G401 (cell line): ENCODE measurements at regions not wholly inside any gene's neighbourhood (a gene's known extent, or its start where the extent isn't known, plus 50 kb on each side); places are given as distances from the start of the nearest gene placed in this dataset.
"Not testable (repeated sequence)": the region's sequence is repeated elsewhere in the genome, so short reads cannot be mapped to it uniquely, and the experiment has no call there.

Experiments used
- DNase-seq: peaks from one replicate; pipeline ENCODE4 v3.0.0-alpha.2; 2015; ENCODE audit warnings: low spot score
- in situ Hi-C: cut with HindIII; loops from 2 replicates; pipeline ENCODE4 v1.10.0; 2016; ENCODE audit warnings: low sequenced_read_pairs, mixed read lengths

DNA sequence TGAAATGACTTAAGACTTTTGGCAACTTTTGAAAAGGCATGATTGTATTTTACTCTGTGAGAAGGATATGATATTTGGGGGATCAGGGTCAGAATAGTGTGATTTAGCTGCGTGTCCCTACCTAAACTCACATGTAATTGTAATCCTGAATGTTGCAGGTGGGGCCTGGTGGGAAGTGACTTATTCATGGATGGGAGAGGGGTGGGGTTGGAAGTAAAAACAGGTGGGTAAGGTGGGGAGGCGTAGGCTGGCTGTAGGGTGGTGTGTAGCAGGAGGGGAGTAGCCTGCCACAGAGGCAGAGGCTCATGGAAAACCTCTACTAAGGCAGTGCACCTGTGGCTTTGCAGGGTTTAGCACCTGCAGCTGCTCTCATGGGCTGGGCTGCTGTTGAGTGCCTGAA is 584.2 kb downstream of the CWH43 start:
- in situ Hi-C loops, DNase-seq: not testable (repeated sequence)

DNA sequence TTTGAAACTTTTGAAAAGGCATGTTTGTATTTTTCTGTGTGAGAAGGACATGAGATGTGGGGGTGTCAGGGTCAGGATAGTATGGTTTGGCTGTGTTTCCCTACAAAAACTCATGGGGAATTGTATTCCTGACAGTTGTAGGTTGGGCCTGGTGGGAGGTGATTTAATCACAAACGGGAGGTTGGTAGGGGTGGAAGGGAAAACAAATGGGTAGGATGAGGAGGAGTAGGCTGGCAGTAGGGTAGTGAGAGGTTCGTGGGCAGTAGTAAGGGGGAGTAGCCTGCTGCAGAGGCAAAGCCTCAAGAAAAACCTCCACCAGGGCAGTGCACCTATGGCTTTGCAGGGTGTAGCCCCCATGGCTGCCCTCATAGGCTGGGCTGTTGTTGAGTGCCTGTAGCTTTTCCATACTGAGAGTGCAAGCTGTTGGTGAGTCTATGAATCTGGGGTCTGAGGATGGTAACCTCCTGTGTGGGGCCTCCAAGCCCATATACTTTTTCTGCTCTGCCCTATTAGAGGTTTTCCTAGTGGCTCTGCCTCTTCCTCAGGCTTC is 587.7 kb downstream of the CWH43 start:
- DNase-seq, in situ Hi-C loops: not testable (repeated sequence)

DNA sequence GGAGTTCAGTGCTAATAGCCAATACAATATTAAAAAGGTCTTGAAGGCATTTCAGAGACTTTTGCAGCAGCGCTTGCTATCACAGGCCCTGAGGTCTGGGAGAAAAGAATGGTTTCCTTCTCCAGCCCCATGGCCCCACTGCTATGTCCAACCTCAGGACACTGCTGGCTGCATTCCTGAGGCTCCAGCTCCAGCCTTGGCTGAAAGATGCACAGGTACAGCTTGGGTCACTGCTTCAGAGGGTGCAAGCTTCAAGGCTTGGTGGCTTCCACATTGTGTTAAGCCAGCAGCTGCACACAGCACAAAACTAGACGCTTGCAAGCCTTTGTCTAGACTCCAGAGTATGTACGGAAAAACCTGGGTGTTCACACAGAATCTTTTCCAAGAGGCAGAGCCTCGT is 589.2 kb downstream of the CWH43 start:
- in situ Hi-C loops, DNase-seq: not testable (repeated sequence)

DNA sequence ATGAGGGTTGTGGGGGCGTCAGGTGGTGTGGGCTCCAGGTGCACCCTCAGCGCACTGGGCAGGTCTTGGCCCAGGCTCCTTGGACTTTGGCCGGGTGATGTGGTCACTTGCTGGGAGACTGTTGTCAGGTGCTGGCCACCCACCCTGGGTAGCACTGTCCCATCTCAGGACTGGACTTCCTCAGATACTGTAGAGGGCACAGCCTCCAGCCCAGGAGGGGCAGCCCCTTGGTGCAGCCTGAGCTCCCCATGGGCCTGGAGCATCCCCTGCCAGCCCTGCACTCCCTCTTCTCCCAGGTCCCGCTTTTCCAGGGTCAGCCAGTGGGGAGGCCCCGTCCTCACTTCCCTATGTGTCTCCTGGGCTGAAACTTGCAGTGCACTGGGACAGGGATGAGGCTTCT is 592.3 kb downstream of the CWH43 start:
- DNase-seq, in situ Hi-C loops: not testable (repeated sequence)

- in situ Hi-C loops, result not testable (repeated sequence)
Observed at GRCh38 chr4:49578899-49579298, 592.8 kb downstream of the CWH43 start.

DNA sequence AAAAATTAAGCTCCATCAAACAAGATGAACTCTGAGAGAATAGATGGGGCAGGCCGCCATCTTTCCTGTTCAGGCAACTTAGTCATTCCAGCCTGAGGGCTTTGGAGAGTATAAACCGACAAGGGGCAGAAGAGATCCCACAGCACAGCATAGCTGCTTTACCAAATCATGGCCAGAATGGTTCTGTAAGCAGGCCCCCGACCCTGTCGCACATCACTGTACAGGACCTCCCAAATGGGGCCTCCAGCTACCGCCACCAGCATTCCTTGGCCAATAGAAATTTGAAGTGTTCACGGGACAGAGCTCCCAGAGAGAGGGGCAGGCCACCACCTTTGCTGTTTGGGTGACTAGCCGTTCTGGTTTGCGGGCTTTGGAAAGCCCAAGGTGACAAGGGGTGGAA is 594.1 kb downstream of the CWH43 start:
- in situ Hi-C loops, DNase-seq: not testable (repeated sequence)

More at GRCh38 chr4:49578899-49579298, 592.8 kb downstream of the CWH43 start:
- not testable (repeated sequence) for DNase-seq

DNA sequence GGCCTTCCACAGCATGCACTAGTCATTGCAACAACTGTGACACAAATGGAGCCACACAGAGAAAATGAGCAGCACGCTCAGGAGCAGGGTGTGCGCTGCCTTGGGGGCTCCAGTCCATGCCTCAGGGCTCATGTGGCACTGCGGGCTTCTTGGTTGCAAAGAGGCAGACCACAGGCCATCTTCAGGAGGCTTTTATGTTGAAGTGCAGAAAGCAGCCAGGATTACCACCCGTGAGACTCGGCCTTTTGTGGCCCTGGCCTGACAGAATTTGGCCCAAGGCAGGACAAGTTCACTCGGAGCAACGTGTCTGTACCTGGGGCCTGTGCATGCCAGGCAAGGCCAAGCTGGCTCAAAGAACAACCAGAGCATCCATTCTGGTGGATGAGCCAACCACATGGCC is 602.3 kb downstream of the CWH43 start:
- in situ Hi-C loops, DNase-seq: not testable (repeated sequence)

DNA sequence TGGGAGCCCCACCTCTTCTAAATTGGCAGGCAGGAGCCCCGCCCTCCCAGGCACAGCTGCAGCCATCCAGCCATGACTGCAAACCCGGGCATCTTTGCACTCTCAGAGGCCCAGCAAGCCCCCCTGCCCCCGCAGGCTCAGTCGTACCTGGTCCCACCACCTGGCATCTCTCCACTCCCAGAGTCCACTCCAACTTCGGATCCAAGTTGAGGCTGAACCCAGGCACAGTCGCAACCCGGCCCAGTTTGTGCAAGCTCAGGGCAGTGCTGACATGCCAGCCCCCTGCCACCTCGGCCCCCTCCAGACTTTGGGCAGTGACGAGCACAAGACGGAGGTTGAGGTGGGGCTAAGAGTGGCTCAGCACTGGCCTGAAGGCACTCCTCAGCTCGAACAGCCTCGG is 632.4 kb downstream of the CWH43 start:
- in situ Hi-C loops, DNase-seq: not testable (repeated sequence)

GRCh38 chr4:49626478-49626877 is 640.4 kb downstream of the CWH43 start:
- DNase-seq, in situ Hi-C loops: not testable (repeated sequence)
